ENCODE measurements at regions not wholly inside any gene's neighbourhood (a gene's known extent, or its start where the extent isn't known, plus 50 kb on each side); places are given as distances from the start of the nearest gene placed in this dataset.

- H3K27ac ChIP-seq (ENCODE audit: low read depth in 1 of 2, low read length in 2 of 2), result no peak overlapping the region
- WGBS (ENCODE audit: insufficient coverage), result 100% methylated on average over 1 of the region's 2 CpGs
- peaks cover 9% of the 10 kb centered on the region for H3K4me1 Mint-ChIP-seq
- no peak for DNase-seq
- intact Hi-C loops (cut with micrococcal nuclease), result no loop called here
- no peak overlapping the region for H3K9ac ChIP-seq (ENCODE audit: insufficient read depth, low read length, poor library complexity, severe bottlenecking)
- H3K36me3 ChIP-seq (replicated peaks in 1 of 2; ENCODE audit: control insufficient read depth in 1 of 2, insufficient read depth in 2 of 2, low read length in 2 of 2), result no peaks in the 10 kb centered on the region
- H2AFZ ChIP-seq (ENCODE audit: insufficient read depth, low read depth, low read length, poor library complexity, severe bottlenecking), result no peak overlapping the region
- no peak for TF ChIP-seq CTCF (IDR thresholded peaks at IDR 0.05)
- no peak overlapping the region for H3K27ac Mint-ChIP-seq
- no peaks in the 10 kb centered on the region for H3K9me3 ChIP-seq (replicated peaks in 1 of 2; ENCODE audit: control insufficient read depth in 1 of 2, insufficient read depth in 1 of 2, low read length in 2 of 2)
- H3K9me3 Mint-ChIP-seq, result no peaks in the 10 kb centered on the region
- H3K4me3 ChIP-seq (replicated peaks in 1 of 3; ENCODE audit: low read depth in 2 of 3, low read length in 3 of 3), result no peak overlapping the region
- peaks cover 0 to 3% (median 0%) of the 10 kb centered on the region in 3 donors for H3K27me3 Mint-ChIP-seq (ENCODE audit: low read depth in 3 of 3)
- H3K4me3 Mint-ChIP-seq, result no peak overlapping the region
- H3K4me2 ChIP-seq (replicated peaks; ENCODE audit: extremely low read depth, low read length, poor library complexity, severe bottlenecking), result no peak overlapping the region
- H3K4me1 ChIP-seq (ENCODE audit: control insufficient read depth in 1 of 2, insufficient read depth in 2 of 2, low read length in 2 of 2), result peaks cover 0 to 1% of the 10 kb centered on the region in 2 donors
- no peaks in the 10 kb centered on the region for H3K27me3 ChIP-seq (ENCODE audit: control insufficient read depth in 2 of 2, insufficient read depth in 2 of 2, low read length in 2 of 2)
- no peaks in the 10 kb centered on the region for H3K36me3 Mint-ChIP-seq
- no peaks in the 10 kb centered on the region for H4K20me1 ChIP-seq (ENCODE audit: insufficient read depth, low read length)
- no peaks in the 10 kb centered on the region for H3K79me2 ChIP-seq (ENCODE audit: insufficient read depth, low read length)
Observed at GRCh38 chr2:165011199-165011598, 55.9 kb upstream of the SLC38A11 start.

GRCh38 chr2:165010556-165010955, 55.2 kb upstream of the SLC38A11 start:
- intact Hi-C loops (cut with micrococcal nuclease), result no loop called here
- Mint-ChIP-seq H3K9me3 (no peaks in the 10 kb centered on the region), H3K36me3 (no peaks in the 10 kb centered on the region), H3K4me1 (peaks cover 9% of the 10 kb centered on the region), H3K4me3 (no peak overlapping the region), H3K27me3 (ENCODE audit: low read depth in 3 of 3) (peaks cover 0 to 4% (median 0%) of the 10 kb centered on the region in 3 donors), H3K27ac (peak overlapping the region in 1 of 7 donors; percentile 22)
- Histone ChIP-seq H3K27ac (ENCODE audit: low read depth in 1 of 2, low read length in 2 of 2) (no peak overlapping the region), H2AFZ (ENCODE audit: insufficient read depth, low read depth, low read length, poor library complexity, severe bottlenecking) (no peak overlapping the region), H3K9me3 (replicated peaks in 1 of 2; ENCODE audit: control insufficient read depth in 1 of 2, insufficient read depth in 1 of 2, low read length in 2 of 2) (no peaks in the 10 kb centered on the region), H3K79me2 (ENCODE audit: insufficient read depth, low read length) (no peaks in the 10 kb centered on the region), H3K36me3 (replicated peaks in 1 of 2; ENCODE audit: control insufficient read depth in 1 of 2, insufficient read depth in 2 of 2, low read length in 2 of 2) (no peaks in the 10 kb centered on the region), H3K27me3 (ENCODE audit: control insufficient read depth in 2 of 2, insufficient read depth in 2 of 2, low read length in 2 of 2) (no peaks in the 10 kb centered on the region), H3K4me2 (replicated peaks; ENCODE audit: extremely low read depth, low read length, poor library complexity, severe bottlenecking) (no peak overlapping the region), H3K9ac (ENCODE audit: insufficient read depth, low read length, poor library complexity, severe bottlenecking) (no peak overlapping the region), H3K4me3 (replicated peaks in 1 of 3; ENCODE audit: low read depth in 2 of 3, low read length in 3 of 3) (no peak overlapping the region), H4K20me1 (ENCODE audit: insufficient read depth, low read length) (no peaks in the 10 kb centered on the region), H3K4me1 (ENCODE audit: control insufficient read depth in 1 of 2, insufficient read depth in 2 of 2, low read length in 2 of 2) (no peaks in the 10 kb centered on the region)
- no peak for TF ChIP-seq CTCF (IDR thresholded peaks at IDR 0.05)
- WGBS (ENCODE audit: insufficient coverage), result 100% methylated on average over 1 of the region's 1 CpG
- no peak for DNase-seq
